T-cell (primary cell): ENCODE measurements at regions not wholly inside any gene's neighbourhood (a gene's known extent, or its start where the extent isn't known, plus 50 kb on each side); places are given as distances from the start of the nearest gene placed in this dataset.

Experiments
- ATAC-seq, 4 experiments: fragments of 200-7000 bp in 3 of 4; fragments of 150-1000 bp in 1 of 4; cut with Tn5 transposase; replicated peaks in 1 of 4; 1 replicate in 3 of 4; 2 replicates in 1 of 4; pipeline ENCODE4 v1.10.0; 2021; ENCODE audit warnings: moderate library complexity in 3 of 4, mild to moderate bottlenecking in 2 of 4, moderate number of reproducible peaks in 1 of 4
- CTCF ChIA-PET, 2 donors: fragments of 300-600 bp; sonication (Branson Sonifier 250); formaldehyde crosslinking; loops; one replicate each; lab custom pipeline; 2022; ENCODE audit warnings: antibody characterized with exemption in 2 of 2; lab: Charles Lee
- POLR2A ChIA-PET, 2 donors: fragments of 300-600 bp; sonication (Branson Sonifier 250); formaldehyde crosslinking; loops; one replicate each; lab custom pipeline; 2022; ENCODE audit warnings: antibody characterized with exemption in 2 of 2; lab: Charles Lee
- DNase-seq, 35 experiments: peaks; one replicate each; pipeline versions ENCODE4 v3.0.0 to v3.0.0-alpha.2; 2013 to 2023
- H3K27ac ChIP-seq: one replicate; pipeline ENCODE4 v1.5.1; 2013; ENCODE audit warnings: low read length
- H3K27me3 ChIP-seq, 2 experiments: replicated peaks in 1 of 2; 1 replicate in 1 of 2; 2 replicates in 1 of 2; pipeline versions ENCODE4 v1.6.1 to v1.7.0; 2013; ENCODE audit warnings: low read length in 1 of 2, mixed read lengths in 1 of 2; ENCODE audit not compliant: control insufficient read depth in 2 of 2, insufficient read depth in 2 of 2; ENCODE audit errors: extremely low read depth in 1 of 2
- H3K36me3 ChIP-seq, 2 donors: 1 replicate in 1 of 2; 2 replicates in 1 of 2; pipeline versions ENCODE4 v1.6.1 to v1.7.0; 2013; ENCODE audit warnings: low read length in 1 of 2; ENCODE audit not compliant: control insufficient read depth in 2 of 2, insufficient read depth in 1 of 2; ENCODE audit errors: extremely low read depth in 1 of 2
- H3K4me1 ChIP-seq, 2 experiments: 1 replicate in 1 of 2; 2 replicates in 1 of 2; pipeline versions ENCODE4 v1.6.1 to v1.7.0; 2013; ENCODE audit warnings: low read length in 2 of 2, mixed read lengths in 1 of 2; ENCODE audit not compliant: insufficient read depth in 2 of 2, control insufficient read depth in 1 of 2; ENCODE audit errors: extremely low read depth in 1 of 2
- H3K4me3 ChIP-seq, 2 donors: 1 replicate in 1 of 2; 2 replicates in 1 of 2; pipeline versions ENCODE4 v1.5.1 to v1.7.0; 2013; ENCODE audit warnings: mild to moderate bottlenecking in 2 of 2, low read length in 1 of 2, moderate library complexity in 1 of 2; ENCODE audit not compliant: control insufficient read depth in 1 of 2; ENCODE audit errors: extremely low read depth in 1 of 2
- H3K9me3 ChIP-seq: 2 replicates; pipeline ENCODE4 v1.7.0; 2013
- H3K27ac Mint-ChIP-seq, 2 donors: one replicate each; pipeline ENCODE4 v1.8.0; 2020 to 2021; ENCODE audit warnings: mild to moderate bottlenecking in 2 of 2, mixed read lengths in 2 of 2
- H3K27me3 Mint-ChIP-seq, 2 donors: one replicate each; pipeline ENCODE4 v1.8.0; 2021 to 2022; ENCODE audit warnings: mixed read lengths in 2 of 2
- H3K36me3 Mint-ChIP-seq: one replicate; pipeline ENCODE4 v1.8.0; 2021; ENCODE audit warnings: mixed read lengths
- H3K4me1 Mint-ChIP-seq, 3 donors: one replicate each; pipeline ENCODE4 v1.8.0; 2020 to 2022; ENCODE audit warnings: mixed read lengths in 3 of 3, mild to moderate bottlenecking in 1 of 3
- H3K4me3 Mint-ChIP-seq, 3 donors: one replicate each; pipeline ENCODE4 v1.8.0; 2020 to 2022; ENCODE audit warnings: mild to moderate bottlenecking in 3 of 3, mixed read lengths in 3 of 3, moderate library complexity in 3 of 3
- H3K9me3 Mint-ChIP-seq, 3 donors: one replicate each; pipeline ENCODE4 v1.8.0; 2020 to 2022; ENCODE audit warnings: mixed read lengths in 3 of 3
- WGBS: methylation state at CpG from one replicate; pipeline ENCODE4 v1.1.5; 2013; ENCODE audit warnings: missing lambda C conversion rate; ENCODE audit not compliant: insufficient coverage; 5-methylcytosine and 5-hydroxymethylcytosine counted together

GRCh38 chr3:31311559-31311958 lies 221.2 kb upstream of the STT3B start:
- peaks cover 8% of the 10 kb centered on the region for H3K36me3 Mint-ChIP-seq
- DNase-seq (no peak), ATAC-seq (no peak)
- Histone ChIP-seq H3K4me3 (no peak overlapping the region), H3K27me3 (no peaks in the 10 kb centered on the region), H3K36me3 (no peaks in the 10 kb centered on the region), H3K27ac (no peak overlapping the region), H3K4me1 (no peaks in the 10 kb centered on the region), H3K9me3 (no peaks in the 10 kb centered on the region)
- H3K4me1 Mint-ChIP-seq = peaks cover 17 to 25% (median 20%) of the 10 kb centered on the region in 3 donors
- H3K27ac Mint-ChIP-seq = no peak overlapping the region
- 60% methylated on average over 1 of the region's 3 CpGs for WGBS
- H3K4me3 Mint-ChIP-seq = no peak overlapping the region
- ChIA-PET CTCF (no interaction called here), POLR2A (no interaction called here)
- H3K27me3 Mint-ChIP-seq = no peaks in the 10 kb centered on the region
- H3K9me3 Mint-ChIP-seq = peaks cover 0 to 14% (median 8%) of the 10 kb centered on the region in 3 donors

- H3K4me1 Mint-ChIP-seq = peaks cover 17 to 25% (median 20%) of the 10 kb centered on the region in 3 donors
- Histone ChIP-seq H3K36me3 (no peaks in the 10 kb centered on the region), H3K9me3 (no peaks in the 10 kb centered on the region), H3K4me3 (no peak overlapping the region), H3K27ac (no peak overlapping the region), H3K4me1 (no peaks in the 10 kb centered on the region), H3K27me3 (no peaks in the 10 kb centered on the region)
- H3K27ac Mint-ChIP-seq = no peak overlapping the region
- POLR2A ChIA-PET = no interaction called here
- CTCF ChIA-PET = interaction anchor here in 1 of 2 donors (0.6 kb wide), 1 partner anchor 473 kb away, joined by 3 read pairs; no protein-coding TSS in a partner anchor
- H3K4me3 Mint-ChIP-seq = no peak overlapping the region
- DNase-seq = no peak
- H3K9me3 Mint-ChIP-seq = peaks cover 0 to 14% (median 9%) of the 10 kb centered on the region in 3 donors
- peaks cover 8% of the 10 kb centered on the region for H3K36me3 Mint-ChIP-seq
- no peak for ATAC-seq
- H3K27me3 Mint-ChIP-seq = no peaks in the 10 kb centered on the region
- WGBS = 92% methylated on average over 2 of the region's 2 CpGs
Observed at GRCh38 chr3:31312400-31312799, 220.3 kb upstream of the STT3B start.

GRCh38 chr3:31314258-31314657 lies 218.5 kb upstream of the STT3B start:
- H3K27ac Mint-ChIP-seq = no peak overlapping the region

GRCh38 chr3:31319332-31319731 lies 213.4 kb upstream of the STT3B start:
- Histone ChIP-seq H3K27me3 (no peaks in the 10 kb centered on the region), H3K4me3 (no peak overlapping the region), H3K9me3 (no peaks in the 10 kb centered on the region), H3K4me1 (no peaks in the 10 kb centered on the region), H3K36me3 (no peaks in the 10 kb centered on the region), H3K27ac (no peak overlapping the region)
- peaks cover 0 to 14% (median 0%) of the 10 kb centered on the region in 3 donors for H3K4me1 Mint-ChIP-seq
- WGBS = no CpG with 5 or more reads among the region's 2 CpGs
- H3K36me3 Mint-ChIP-seq = peaks cover 8% of the 10 kb centered on the region
- H3K27ac Mint-ChIP-seq = no peak overlapping the region
- no peak overlapping the region for H3K4me3 Mint-ChIP-seq
- peaks cover 7 to 14% (median 9%) of the 10 kb centered on the region in 3 donors for H3K9me3 Mint-ChIP-seq
- no peaks in the 10 kb centered on the region for H3K27me3 Mint-ChIP-seq
- DNase-seq (no peak), ATAC-seq (no peak)
- ChIA-PET POLR2A (no interaction called here), CTCF (no interaction called here)

More at GRCh38 chr3:31314258-31314657, 218.5 kb upstream of the STT3B start:
- H3K27me3 Mint-ChIP-seq = no peaks in the 10 kb centered on the region
- no peaks in the 10 kb centered on the region for H3K4me1 ChIP-seq
- no CpG with 5 or more reads among the region's 2 CpGs for WGBS
- ChIA-PET POLR2A (no interaction called here), CTCF (no interaction called here)
- no peak overlapping the region for H3K27ac ChIP-seq
- no peaks in the 10 kb centered on the region for H3K27me3 ChIP-seq
- peaks cover 0 to 14% (median 9%) of the 10 kb centered on the region in 3 donors for H3K9me3 Mint-ChIP-seq
- H3K36me3 Mint-ChIP-seq = peaks cover 8% of the 10 kb centered on the region
- no peak overlapping the region for H3K4me3 Mint-ChIP-seq
- H3K4me3 ChIP-seq = no peak overlapping the region
- H3K4me1 Mint-ChIP-seq = peaks cover 10 to 17% (median 14%) of the 10 kb centered on the region in 3 donors
- no peak for ATAC-seq
- DNase-seq = no peak
- no peaks in the 10 kb centered on the region for H3K9me3 ChIP-seq
- no peaks in the 10 kb centered on the region for H3K36me3 ChIP-seq

GRCh38 chr3:31321620-31322019 lies 211.1 kb upstream of the STT3B start:
- ChIA-PET CTCF (interaction anchor here in 1 of 2 donors (0.7 kb wide), 1 partner anchor 17 kb away, joined by 3 read pairs; no protein-coding TSS in a partner anchor), POLR2A (no interaction called here)
- H3K27me3 Mint-ChIP-seq = no peaks in the 10 kb centered on the region
- H3K4me1 Mint-ChIP-seq = peaks cover 0 to 14% (median 0%) of the 10 kb centered on the region in 3 donors
- H3K36me3 Mint-ChIP-seq = no peaks in the 10 kb centered on the region
- H3K27ac ChIP-seq = no peak overlapping the region
- H3K27me3 ChIP-seq = no peaks in the 10 kb centered on the region
- no peak for DNase-seq
- peaks cover 0 to 7% (median 2%) of the 10 kb centered on the region in 3 donors for H3K9me3 Mint-ChIP-seq
- no peaks in the 10 kb centered on the region for H3K4me1 ChIP-seq
- no CpG with 5 or more reads among the region's 1 CpG for WGBS
- no peak for ATAC-seq
- H3K9me3 ChIP-seq = no peaks in the 10 kb centered on the region
- H3K27ac Mint-ChIP-seq = no peak overlapping the region
- H3K4me3 ChIP-seq = no peak overlapping the region
- no peak overlapping the region for H3K4me3 Mint-ChIP-seq
- H3K36me3 ChIP-seq = no peaks in the 10 kb centered on the region

GRCh38 chr3:31322460-31322859 lies 210.3 kb upstream of the STT3B start:
- no peaks in the 10 kb centered on the region for H3K36me3 ChIP-seq
- ATAC-seq (no peak), DNase-seq (no peak)
- Mint-ChIP-seq H3K4me1 (peaks cover 0 to 14% (median 0%) of the 10 kb centered on the region in 3 donors), H3K4me3 (no peak overlapping the region), H3K27me3 (no peaks in the 10 kb centered on the region), H3K9me3 (peaks cover 0 to 7% (median under 1%) of the 10 kb centered on the region in 3 donors), H3K27ac (no peak overlapping the region), H3K36me3 (peaks cover under 1% of the 10 kb centered on the region)
- no peak overlapping the region for H3K4me3 ChIP-seq
- ChIA-PET POLR2A (no interaction called here), CTCF (no interaction called here)
- WGBS = 95% methylated on average over 2 of the region's 4 CpGs
- no peaks in the 10 kb centered on the region for H3K9me3 ChIP-seq
- H3K4me1 ChIP-seq = no peaks in the 10 kb centered on the region
- H3K27ac ChIP-seq = no peak overlapping the region
- H3K27me3 ChIP-seq = no peaks in the 10 kb centered on the region
